GM11168 (cell line): ENCODE measurements at regions not wholly inside any gene's neighbourhood (a gene's known extent, or its start where the extent isn't known, plus 50 kb on each side); places are given as distances from the start of the nearest gene placed in this dataset.

Experiments
- in situ Hi-C: fragments of 300-500 bp; cut with MboI; formaldehyde crosslinking; loops from one replicate; pipeline ENCODE4 v1.12.0; 2022; ENCODE audit warnings: low sequenced_read_pairs; ENCODE audit not compliant: unreplicated experiment

- in situ Hi-C loops: loop anchor here (25.0 kb wide), 1 partner anchor 513 kb away; no protein-coding TSS in a partner anchor
Observed at GRCh38 chr1:65724151-65724550, 68.5 kb upstream of the PDE4B start.

- in situ Hi-C loops: no loop called here
Observed at GRCh38 chr1:65725064-65725463, 67.6 kb upstream of the PDE4B start.

- in situ Hi-C loops: no loop called here
Observed at GRCh38 chr1:65728504-65728903, 64.2 kb upstream of the PDE4B start.

- in situ Hi-C loops: no loop called here
Observed at GRCh38 chr1:65729259-65729658, 63.4 kb upstream of the PDE4B start.

GRCh38 chr1:65734979-65735378, 57.7 kb upstream of the PDE4B start:
- in situ Hi-C loops: no loop called here

GRCh38 chr1:65741993-65742392, 50.7 kb upstream of the PDE4B start:
- in situ Hi-C loops: no loop called here
